ENCODE measurements at regions not wholly inside any gene's neighbourhood (a gene's known extent, or its start where the extent isn't known, plus 50 kb on each side); places are given as distances from the start of the nearest gene placed in this dataset.

DNA sequence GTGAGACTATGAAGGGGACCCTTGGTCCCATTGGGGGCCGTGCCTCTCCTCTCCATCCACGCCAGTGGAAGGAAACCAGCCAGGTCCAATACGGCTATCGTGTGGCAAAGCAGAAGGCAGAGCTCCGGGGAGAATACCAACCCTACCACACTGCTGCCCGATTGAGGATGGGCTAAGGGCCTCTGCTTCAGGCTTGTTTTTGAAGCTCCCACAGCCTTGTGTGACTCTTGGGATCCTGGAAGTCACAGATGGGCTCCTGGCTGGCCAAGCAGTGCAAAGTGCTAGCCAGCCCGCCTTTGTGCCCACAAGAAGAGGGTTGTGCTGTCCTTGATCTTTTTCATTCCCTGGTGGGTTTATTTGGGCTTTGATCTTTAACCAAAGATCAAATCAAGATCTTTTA is 70.6 kb upstream of the ID2 start:
- TF ChIP-seq, protein P1, sequence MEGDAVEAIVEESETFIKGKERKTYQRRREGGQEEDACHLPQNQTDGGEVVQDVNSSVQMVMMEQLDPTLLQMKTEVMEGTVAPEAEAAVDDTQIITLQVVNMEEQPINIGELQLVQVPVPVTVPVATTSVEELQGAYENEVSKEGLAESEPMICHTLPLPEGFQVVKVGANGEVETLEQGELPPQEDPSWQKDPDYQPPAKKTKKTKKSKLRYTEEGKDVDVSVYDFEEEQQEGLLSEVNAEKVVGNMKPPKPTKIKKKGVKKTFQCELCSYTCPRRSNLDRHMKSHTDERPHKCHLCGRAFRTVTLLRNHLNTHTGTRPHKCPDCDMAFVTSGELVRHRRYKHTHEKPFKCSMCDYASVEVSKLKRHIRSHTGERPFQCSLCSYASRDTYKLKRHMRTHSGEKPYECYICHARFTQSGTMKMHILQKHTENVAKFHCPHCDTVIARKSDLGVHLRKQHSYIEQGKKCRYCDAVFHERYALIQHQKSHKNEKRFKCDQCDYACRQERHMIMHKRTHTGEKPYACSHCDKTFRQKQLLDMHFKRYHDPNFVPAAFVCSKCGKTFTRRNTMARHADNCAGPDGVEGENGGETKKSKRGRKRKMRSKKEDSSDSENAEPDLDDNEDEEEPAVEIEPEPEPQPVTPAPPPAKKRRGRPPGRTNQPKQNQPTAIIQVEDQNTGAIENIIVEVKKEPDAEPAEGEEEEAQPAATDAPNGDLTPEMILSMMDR (IDR thresholded peaks at IDR 0.05; ENCODE audit: low read length) = no peak
- TF ChIP-seq EZH2phosphoT487 (IDR thresholded peaks at IDR 0.05; ENCODE audit: low read length) = no peak
